COR-L47 (cell line): ENCODE measurements at regions not wholly inside any gene's neighbourhood (a gene's known extent, or its start where the extent isn't known, plus 50 kb on each side); places are given as distances from the start of the nearest gene placed in this dataset.

ENCODE experiments used
- DNase-seq: peaks from one replicate; lab custom pipeline; 2025; lab: John Stamatoyannopoulos, UW

- DNase-seq, result no peak
Observed at GRCh38 chr4:147430111-147430510, 50.8 kb upstream of the EDNRA start.
